Calu3 (cell line): ENCODE measurements at regions not wholly inside any gene's neighbourhood (a gene's known extent, or its start where the extent isn't known, plus 50 kb on each side); places are given as distances from the start of the nearest gene placed in this dataset.

Source experiments
- BruUV-seq: library from RNA; stranded (reverse); fragments of 400-500 nt; replicated peaks from 2 replicates; lab custom pipeline; 2021; lab: Mats Ljungman, UMichigan
- CTCF ChIA-PET: fragments of 300-600 bp; sonication (Branson Sonifier 250); formaldehyde crosslinking; loops from one replicate; lab custom pipeline; 2022; ENCODE audit warnings: antibody characterized with exemption; lab: Charles Lee
- DNase-seq: peaks from one replicate; pipeline ENCODE4 v3.0.0; 2022
- H3K27ac Mint-ChIP-seq: one replicate; pipeline ENCODE4 v1.8.0; 2022; ENCODE audit warnings: mixed read lengths; ENCODE audit not compliant: unreplicated experiment
- H3K27me3 Mint-ChIP-seq: one replicate; pipeline ENCODE4 v1.8.0; 2022; ENCODE audit warnings: mixed read lengths; ENCODE audit not compliant: unreplicated experiment
- H3K36me3 Mint-ChIP-seq: one replicate; pipeline ENCODE4 v1.8.0; 2022; ENCODE audit warnings: mild to moderate bottlenecking, moderate library complexity, mixed read lengths; ENCODE audit not compliant: insufficient read depth, unreplicated experiment
- H3K4me1 Mint-ChIP-seq: one replicate; pipeline ENCODE4 v1.8.0; 2022; ENCODE audit warnings: mild to moderate bottlenecking, low read depth, mixed read lengths; ENCODE audit not compliant: unreplicated experiment
- H3K4me3 Mint-ChIP-seq: one replicate; pipeline ENCODE4 v1.8.0; 2022; ENCODE audit warnings: mild to moderate bottlenecking, low read depth, moderate library complexity, mixed read lengths; ENCODE audit not compliant: unreplicated experiment
- H3K9me3 Mint-ChIP-seq: one replicate; pipeline ENCODE4 v1.8.0; 2022; ENCODE audit warnings: low read depth, mixed read lengths; ENCODE audit not compliant: unreplicated experiment
- intact Hi-C: fragments of 100-400 bp; cut with micrococcal nuclease; formaldehyde crosslinking; loops from one replicate; pipeline ENCODE4 v1.10.0; 2022; ENCODE audit not compliant: unreplicated experiment
- TF ChIP-seq, protein P1 (sequence below): fragments of 200-600 bp; IDR thresholded peaks from one replicate; pipeline ENCODE4 v1.8.0; 2022; ENCODE audit warnings: antibody characterized with exemption; ENCODE audit not compliant: unreplicated experiment

DNA sequence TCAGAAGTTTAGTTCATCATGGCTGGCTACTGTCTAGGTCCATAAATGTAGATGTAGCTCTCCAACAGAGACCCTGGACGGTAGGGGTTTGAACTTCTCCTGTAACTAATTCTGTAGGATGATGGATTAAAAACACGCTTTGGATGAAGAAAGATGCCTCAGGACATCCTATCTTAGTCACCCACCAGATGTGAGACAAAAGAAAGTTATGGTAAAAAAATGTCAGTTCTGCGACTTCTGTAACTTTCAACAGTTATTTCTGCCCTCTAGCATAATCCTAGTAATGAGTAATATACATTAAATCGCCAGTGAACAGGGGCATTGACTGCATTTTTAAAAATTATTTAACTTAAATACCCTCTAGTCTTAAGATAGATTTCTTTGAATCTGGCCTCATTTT, 210.1 kb upstream of the LRATD1 start:
- H3K27ac Mint-ChIP-seq: no peak overlapping the region
- no peaks in the 10 kb centered on the region for H3K4me1 Mint-ChIP-seq
- no peaks in the 10 kb centered on the region for H3K36me3 Mint-ChIP-seq
- H3K9me3 Mint-ChIP-seq: peaks cover 6% of the 10 kb centered on the region
- no peak overlapping the region for H3K4me3 Mint-ChIP-seq
- DNase-seq: no peak
- no TSS peak for BruUV-seq
- H3K27me3 Mint-ChIP-seq: no peaks in the 10 kb centered on the region
- CTCF ChIA-PET: no interaction called here
- TF ChIP-seq, protein P1, sequence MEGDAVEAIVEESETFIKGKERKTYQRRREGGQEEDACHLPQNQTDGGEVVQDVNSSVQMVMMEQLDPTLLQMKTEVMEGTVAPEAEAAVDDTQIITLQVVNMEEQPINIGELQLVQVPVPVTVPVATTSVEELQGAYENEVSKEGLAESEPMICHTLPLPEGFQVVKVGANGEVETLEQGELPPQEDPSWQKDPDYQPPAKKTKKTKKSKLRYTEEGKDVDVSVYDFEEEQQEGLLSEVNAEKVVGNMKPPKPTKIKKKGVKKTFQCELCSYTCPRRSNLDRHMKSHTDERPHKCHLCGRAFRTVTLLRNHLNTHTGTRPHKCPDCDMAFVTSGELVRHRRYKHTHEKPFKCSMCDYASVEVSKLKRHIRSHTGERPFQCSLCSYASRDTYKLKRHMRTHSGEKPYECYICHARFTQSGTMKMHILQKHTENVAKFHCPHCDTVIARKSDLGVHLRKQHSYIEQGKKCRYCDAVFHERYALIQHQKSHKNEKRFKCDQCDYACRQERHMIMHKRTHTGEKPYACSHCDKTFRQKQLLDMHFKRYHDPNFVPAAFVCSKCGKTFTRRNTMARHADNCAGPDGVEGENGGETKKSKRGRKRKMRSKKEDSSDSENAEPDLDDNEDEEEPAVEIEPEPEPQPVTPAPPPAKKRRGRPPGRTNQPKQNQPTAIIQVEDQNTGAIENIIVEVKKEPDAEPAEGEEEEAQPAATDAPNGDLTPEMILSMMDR: no peak
- intact Hi-C loops: no loop called here

GRCh38 chr2:14423145-14423906, 209.2 kb upstream of the LRATD1 start:
- TF ChIP-seq, protein P1: no peak
- no peaks in the 10 kb centered on the region for H3K27me3 Mint-ChIP-seq
- peaks cover 6% of the 10 kb centered on the region for H3K9me3 Mint-ChIP-seq
- no TSS peak for BruUV-seq
- intact Hi-C loops: no loop called here
- H3K36me3 Mint-ChIP-seq: no peaks in the 10 kb centered on the region
- CTCF ChIA-PET: no interaction called here
- H3K4me1 Mint-ChIP-seq: no peaks in the 10 kb centered on the region
- no peak overlapping the region for H3K4me3 Mint-ChIP-seq
- H3K27ac Mint-ChIP-seq: no peak overlapping the region
- DNase-seq: no peak

GRCh38 chr2:14424478-14425390, 207.8 kb upstream of the LRATD1 start:
- H3K4me3 Mint-ChIP-seq: no peak overlapping the region
- TF ChIP-seq, protein P1: no peak
- BruUV-seq: no TSS peak
- H3K27ac Mint-ChIP-seq: no peak overlapping the region
- no peaks in the 10 kb centered on the region for H3K27me3 Mint-ChIP-seq
- H3K36me3 Mint-ChIP-seq: no peaks in the 10 kb centered on the region
- CTCF ChIA-PET: no interaction called here
- no peaks in the 10 kb centered on the region for H3K4me1 Mint-ChIP-seq
- intact Hi-C loops: loop anchor here (5.0 kb wide), 1 partner anchor 1163 kb away; no protein-coding TSS in a partner anchor
- no peak for DNase-seq
- H3K9me3 Mint-ChIP-seq: peaks cover 10% of the 10 kb centered on the region

DNA sequence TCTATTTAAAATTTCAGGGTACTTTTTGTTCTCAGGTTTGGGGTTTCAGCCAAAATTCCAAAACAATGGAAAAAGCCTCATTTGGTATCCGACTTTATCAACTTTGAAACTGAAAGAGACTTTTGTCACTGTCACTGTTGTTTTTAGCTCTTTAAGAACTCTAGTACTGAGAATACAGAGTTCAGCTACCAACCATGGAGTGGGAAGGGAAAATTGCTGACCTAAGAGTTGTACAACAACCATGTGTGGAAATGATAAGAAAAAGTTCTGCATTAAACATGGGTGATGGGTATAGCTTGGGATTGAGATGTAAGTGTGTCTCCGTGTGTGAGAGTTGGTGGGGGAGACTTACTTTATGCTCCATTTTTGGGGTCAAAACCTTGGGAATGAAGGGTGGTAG, 206.6 kb upstream of the LRATD1 start:
- DNase-seq: no peak
- intact Hi-C loops: loop anchor here (5.0 kb wide), 1 partner anchor 1161 kb away; no protein-coding TSS in a partner anchor
- CTCF ChIA-PET: no interaction called here
- no peaks in the 10 kb centered on the region for H3K27me3 Mint-ChIP-seq
- H3K27ac Mint-ChIP-seq: no peak overlapping the region
- peaks cover 6% of the 10 kb centered on the region for H3K9me3 Mint-ChIP-seq
- H3K36me3 Mint-ChIP-seq: no peaks in the 10 kb centered on the region
- no peaks in the 10 kb centered on the region for H3K4me1 Mint-ChIP-seq
- BruUV-seq: no TSS peak
- TF ChIP-seq, protein P1: no peak
- no peak overlapping the region for H3K4me3 Mint-ChIP-seq
